Right renal pelvis (tissue), 4 donors: ENCODE measurements at regions not wholly inside any gene's neighbourhood (a gene's known extent, or its start where the extent isn't known, plus 50 kb on each side); places are given as distances from the start of the nearest gene placed in this dataset.

Experiments used
- DNase-seq, 4 donors: peaks; one replicate each; pipeline ENCODE4 v3.0.0-alpha.2; 2013; ENCODE audit warnings: low read depth in 4 of 4, low spot score in 3 of 4, missing footprints in 1 of 4

GRCh38 chr2:119051263-119051662 is 107.3 kb downstream of the C1QL2 start:
- DNase-seq: no peak

- peak in 2 of 4 donors; percentile 5 to 13 for DNase-seq
Observed at GRCh38 chr2:119049968-119050704, 108.1 kb downstream of the MARCO start.
